ENCODE measurements at regions not wholly inside any gene's neighbourhood (a gene's known extent, or its start where the extent isn't known, plus 50 kb on each side); places are given as distances from the start of the nearest gene placed in this dataset.

DNA sequence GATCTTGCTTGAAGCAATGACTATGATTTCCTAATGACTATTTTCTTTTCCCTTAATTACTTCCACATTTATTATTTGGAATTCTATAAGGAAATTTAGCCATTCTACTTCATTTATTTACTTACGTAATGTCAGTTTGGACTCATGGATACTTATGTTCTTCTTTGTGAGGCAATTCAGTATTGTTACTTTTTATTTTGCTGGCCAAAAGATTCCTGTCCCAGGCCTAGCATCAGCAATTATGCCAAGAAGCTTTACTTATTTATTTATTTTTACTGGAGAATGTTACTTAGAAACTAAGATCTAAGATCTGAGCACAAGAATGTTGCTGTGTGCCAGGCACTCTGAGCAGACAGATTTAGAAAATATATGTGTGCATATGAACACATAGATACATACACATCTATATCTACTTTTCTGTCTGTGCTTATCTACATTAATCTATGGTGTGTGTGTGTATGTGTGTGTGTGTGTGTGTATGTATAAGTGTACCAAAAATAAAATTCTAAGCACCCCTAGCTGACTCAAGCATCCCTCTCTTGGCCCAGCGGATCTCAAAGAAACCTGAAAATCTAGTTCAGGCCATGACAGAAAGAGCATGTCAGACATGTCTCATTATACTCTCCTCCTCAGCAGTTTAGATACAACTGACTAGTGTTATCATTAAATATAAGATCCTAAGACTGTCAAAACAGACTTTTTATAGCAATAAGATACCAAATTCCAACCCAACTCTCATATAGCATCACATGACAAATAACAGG is 640.0 kb upstream of the GJE1 start:
- TF ChIP-seq, protein P1, sequence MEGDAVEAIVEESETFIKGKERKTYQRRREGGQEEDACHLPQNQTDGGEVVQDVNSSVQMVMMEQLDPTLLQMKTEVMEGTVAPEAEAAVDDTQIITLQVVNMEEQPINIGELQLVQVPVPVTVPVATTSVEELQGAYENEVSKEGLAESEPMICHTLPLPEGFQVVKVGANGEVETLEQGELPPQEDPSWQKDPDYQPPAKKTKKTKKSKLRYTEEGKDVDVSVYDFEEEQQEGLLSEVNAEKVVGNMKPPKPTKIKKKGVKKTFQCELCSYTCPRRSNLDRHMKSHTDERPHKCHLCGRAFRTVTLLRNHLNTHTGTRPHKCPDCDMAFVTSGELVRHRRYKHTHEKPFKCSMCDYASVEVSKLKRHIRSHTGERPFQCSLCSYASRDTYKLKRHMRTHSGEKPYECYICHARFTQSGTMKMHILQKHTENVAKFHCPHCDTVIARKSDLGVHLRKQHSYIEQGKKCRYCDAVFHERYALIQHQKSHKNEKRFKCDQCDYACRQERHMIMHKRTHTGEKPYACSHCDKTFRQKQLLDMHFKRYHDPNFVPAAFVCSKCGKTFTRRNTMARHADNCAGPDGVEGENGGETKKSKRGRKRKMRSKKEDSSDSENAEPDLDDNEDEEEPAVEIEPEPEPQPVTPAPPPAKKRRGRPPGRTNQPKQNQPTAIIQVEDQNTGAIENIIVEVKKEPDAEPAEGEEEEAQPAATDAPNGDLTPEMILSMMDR (IDR thresholded peaks at IDR 0.05; ENCODE audit: poor library complexity) = no peak
- no peak for TF ChIP-seq EZH2 (IDR thresholded peaks at IDR 0.05; ENCODE audit: borderline replicate concordance)

Data from hepatocyte (in vitro differentiated cells).